ENCODE measurements at regions not wholly inside any gene's neighbourhood (a gene's known extent, or its start where the extent isn't known, plus 50 kb on each side); places are given as distances from the start of the nearest gene placed in this dataset.

GRCh38 chr1:67635055-67635809, 49.8 kb upstream of the GADD45A start:
- TF ChIP-seq SPI1 (IDR thresholded peaks at IDR 0.05; ENCODE audit: low read depth, low read length), result no peak
- no peak for TF ChIP-seq POLR2A (IDR thresholded peaks at IDR 0.05; ENCODE audit: low read depth, low read length)
- no peak for TF ChIP-seq POLR2AphosphoS5 (IDR thresholded peaks at IDR 0.05; ENCODE audit: low read depth, low read length)

All from GM12891 (cell line).